Renal cortex interstitium (tissue), 11 donors: ENCODE measurements at regions not wholly inside any gene's neighbourhood (a gene's known extent, or its start where the extent isn't known, plus 50 kb on each side); places are given as distances from the start of the nearest gene placed in this dataset.
A peak's percentile ranks its signal among the peaks of the same experiment; 100 is the strongest.
"Not testable (repeated sequence)": the region's sequence is repeated elsewhere in the genome, so short reads cannot be mapped to it uniquely, and the experiment has no call there.

Experiments
- DNase-seq, 11 donors: peaks; one replicate each; pipeline ENCODE4 v3.0.0-alpha.2; 2013; ENCODE audit warnings: low read depth in 9 of 11, low spot score in 4 of 11; ENCODE audit errors: extremely low read depth in 1 of 11

DNA sequence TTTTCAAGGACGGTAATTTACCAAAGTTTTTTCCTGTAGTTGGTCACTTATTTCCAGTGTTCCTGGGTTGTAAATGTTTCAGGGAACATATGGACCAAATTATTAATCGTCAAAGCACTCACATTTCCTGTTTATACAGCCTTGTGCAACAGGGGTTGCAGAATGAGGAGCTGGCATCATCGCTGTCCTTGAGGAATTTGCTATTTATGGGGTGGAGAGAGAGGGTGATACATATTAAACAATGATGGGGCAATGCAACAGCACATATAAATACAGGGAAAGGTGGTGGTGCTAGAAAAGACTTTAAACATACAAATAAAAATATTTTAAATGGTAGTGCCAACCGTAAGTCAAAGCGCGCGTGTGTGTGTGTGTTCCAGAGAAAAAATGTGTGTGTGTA is 369.8 kb downstream of the NPHP4 start:
- no peak for DNase-seq

DNA sequence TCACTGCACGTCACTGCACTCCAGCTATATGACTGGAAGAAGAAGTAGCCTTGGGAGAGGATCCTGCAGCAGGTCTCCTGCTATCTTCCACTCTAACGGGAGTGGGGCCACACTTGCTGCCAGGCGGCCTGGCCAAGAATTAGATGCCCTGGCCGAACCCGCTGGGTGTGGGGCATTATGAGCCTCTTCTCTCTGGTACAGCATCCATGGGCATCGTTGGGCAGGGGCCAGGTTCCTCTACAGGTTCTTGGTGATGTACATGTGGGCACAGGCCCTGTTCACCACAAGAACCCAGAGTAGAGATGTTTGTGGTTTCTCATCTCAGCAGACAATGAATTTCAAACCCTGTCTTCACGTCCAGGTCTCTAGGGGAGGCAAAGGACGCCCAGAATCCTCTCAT is 370.5 kb downstream of the NPHP4 start:
- no peak for DNase-seq

DNA sequence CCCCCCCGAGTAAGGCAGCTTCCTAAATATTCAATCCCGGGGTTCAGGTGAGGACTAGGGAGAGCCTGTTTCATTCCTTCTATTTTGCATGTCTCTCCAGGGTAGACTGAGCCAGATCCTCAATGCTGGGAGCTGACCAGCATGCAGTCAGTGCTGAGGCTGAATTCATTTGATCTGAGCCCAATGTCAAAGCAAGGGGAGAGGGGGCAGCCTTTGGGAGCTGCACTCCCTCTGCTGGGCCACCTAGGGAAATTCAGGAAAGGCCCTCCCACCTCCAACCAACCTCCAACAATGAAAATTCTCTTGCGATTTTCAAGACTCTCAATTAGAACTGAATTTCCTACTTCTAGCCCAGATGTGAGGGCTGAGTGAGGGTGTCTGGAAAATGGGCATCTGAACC is 371.2 kb downstream of the NPHP4 start:
- DNase-seq = peak; percentile 28 to 63 (median 38)

- no peak for DNase-seq
These were observed 371.8 kb downstream of the NPHP4 start for GRCh38 chr1:5620418-5620817.

- DNase-seq = no peak
These were observed 372.8 kb downstream of the NPHP4 start for GRCh38 chr1:5619469-5619868.

GRCh38 chr1:5617546-5617945 is 374.7 kb downstream of the NPHP4 start:
- DNase-seq = no peak

DNA sequence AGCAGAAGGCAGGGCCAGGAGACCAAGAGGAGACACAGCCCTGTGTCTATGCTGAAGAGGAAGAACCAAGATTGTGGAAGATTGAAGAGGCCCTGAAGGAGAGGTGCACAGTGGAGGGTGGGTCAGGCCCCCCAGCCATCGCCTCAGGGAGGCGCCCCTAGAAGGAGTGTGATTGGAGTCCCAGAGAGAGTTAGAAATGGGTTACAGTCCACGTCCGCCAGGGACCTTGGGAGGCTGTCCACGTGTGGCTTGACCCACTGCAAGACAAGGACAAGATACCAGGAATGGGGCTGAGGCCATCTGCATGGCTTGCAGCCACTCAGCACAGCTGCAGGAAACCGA is 375.1 kb downstream of the NPHP4 start:
- DNase-seq = no peak

- no peak for DNase-seq
These were observed 375.7 kb downstream of the NPHP4 start for GRCh38 chr1:5616366-5617178.

DNA sequence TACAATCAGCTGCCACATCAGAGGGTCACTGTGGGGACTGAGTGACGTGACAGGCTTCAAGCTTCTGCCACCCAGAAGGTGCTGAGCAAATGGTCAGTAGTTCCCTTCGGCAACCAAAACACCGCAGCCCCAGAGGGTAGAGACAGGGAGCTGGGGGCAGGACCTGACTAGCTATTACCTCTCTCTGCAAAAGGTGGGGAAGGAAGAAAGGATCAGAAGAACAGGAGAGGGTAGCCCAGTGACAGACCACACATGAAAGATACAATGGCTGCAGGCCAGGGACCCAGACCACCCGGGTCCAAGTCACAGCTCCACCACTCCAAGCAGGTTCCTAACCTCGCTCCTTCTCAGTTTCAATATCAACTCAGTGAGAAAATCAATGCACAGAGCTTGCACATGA is 377.1 kb downstream of the NPHP4 start:
- no peak for DNase-seq

- DNase-seq = no peak
These were observed 378.3 kb downstream of the NPHP4 start for GRCh38 chr1:5613900-5614299.

DNA sequence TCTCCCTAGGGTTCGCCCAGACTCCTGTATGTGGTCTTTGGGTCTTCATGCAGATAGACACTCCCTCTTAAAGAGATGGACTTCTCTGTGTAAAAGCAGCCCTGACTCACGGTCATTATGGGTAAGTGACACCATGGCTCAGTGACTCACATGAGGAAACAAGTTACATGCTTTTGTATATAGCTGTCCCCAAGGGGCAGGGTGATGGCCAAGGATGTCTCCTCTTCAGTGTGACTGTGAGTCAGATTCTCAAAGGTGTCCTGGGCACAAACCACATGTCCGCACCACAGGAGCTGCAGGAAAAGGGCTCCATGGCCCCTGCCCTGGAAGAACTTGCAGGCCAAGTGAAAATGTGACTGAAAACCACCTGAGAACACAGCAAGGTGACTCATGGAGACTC is 380.4 kb downstream of the NPHP4 start:
- no peak for DNase-seq

GRCh38 chr1:5611431-5611830 is 380.8 kb downstream of the NPHP4 start:
- no peak for DNase-seq

DNA sequence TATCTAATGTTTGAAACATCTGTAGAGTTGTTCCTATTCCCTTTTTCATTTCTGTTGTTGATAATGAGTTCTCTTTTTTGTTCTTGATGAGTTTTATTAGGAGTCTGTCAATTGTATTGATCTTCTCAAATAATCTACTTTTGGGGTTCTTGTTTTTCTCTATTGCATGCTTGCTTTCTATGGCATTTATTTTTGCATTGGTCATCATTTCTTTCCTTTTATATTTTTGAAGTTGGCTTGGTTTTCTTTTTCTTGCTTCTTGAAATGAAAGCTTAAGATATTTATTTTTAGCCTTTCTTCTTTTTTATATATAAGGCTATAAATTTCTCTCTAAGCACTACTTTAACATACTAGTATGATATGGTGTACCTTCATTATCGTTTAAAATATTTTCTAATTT is 381.8 kb downstream of the NPHP4 start:
- DNase-seq = no peak

- DNase-seq = no peak
These were observed 388.7 kb downstream of the NPHP4 start for GRCh38 chr1:5603353-5604104.

DNA sequence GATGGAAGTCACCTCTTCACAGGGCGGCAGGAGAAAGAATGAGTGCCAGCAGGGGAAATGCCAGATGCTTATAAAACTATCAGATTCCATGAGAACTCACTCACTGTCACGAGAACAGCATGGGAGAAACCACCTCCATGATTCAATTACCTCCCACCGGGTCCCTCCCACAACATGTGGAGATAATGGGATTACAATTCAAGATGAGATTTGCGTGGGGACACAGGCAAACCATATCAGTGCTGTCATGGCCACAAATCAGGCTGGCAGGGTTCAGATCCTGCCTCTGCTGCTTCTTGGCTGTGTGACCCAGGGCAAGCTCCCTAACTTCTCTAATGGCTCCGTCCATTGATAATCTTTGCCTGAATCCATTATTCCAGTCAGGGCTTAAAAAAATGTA is 389.5 kb downstream of the NPHP4 start:
- DNase-seq = not testable (repeated sequence)

DNA sequence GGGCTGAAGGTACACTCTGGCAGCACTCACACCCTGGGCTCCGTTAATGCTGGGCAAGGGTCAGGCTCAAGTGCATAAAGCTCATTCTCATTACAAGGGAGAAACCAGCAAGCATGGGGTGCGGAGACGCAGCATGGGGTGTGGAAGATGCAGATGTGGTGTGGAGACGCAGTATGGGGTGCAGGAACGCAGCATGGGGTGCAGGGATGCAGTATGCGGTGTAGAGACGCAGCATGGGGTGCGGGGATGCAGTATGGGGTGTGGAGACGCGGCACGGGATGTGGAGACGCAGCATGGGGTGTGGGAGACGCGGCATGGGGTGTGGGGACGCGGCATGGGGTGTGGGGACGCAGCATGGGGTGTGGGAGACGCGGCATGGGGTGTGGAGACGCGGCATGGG is 390.7 kb downstream of the NPHP4 start:
- no peak for DNase-seq

GRCh38 chr1:5599541-5599940 is 392.7 kb downstream of the NPHP4 start:
- DNase-seq = no peak

GRCh38 chr1:5598824-5599395 is 393.3 kb downstream of the NPHP4 start:
- DNase-seq = no peak

DNA sequence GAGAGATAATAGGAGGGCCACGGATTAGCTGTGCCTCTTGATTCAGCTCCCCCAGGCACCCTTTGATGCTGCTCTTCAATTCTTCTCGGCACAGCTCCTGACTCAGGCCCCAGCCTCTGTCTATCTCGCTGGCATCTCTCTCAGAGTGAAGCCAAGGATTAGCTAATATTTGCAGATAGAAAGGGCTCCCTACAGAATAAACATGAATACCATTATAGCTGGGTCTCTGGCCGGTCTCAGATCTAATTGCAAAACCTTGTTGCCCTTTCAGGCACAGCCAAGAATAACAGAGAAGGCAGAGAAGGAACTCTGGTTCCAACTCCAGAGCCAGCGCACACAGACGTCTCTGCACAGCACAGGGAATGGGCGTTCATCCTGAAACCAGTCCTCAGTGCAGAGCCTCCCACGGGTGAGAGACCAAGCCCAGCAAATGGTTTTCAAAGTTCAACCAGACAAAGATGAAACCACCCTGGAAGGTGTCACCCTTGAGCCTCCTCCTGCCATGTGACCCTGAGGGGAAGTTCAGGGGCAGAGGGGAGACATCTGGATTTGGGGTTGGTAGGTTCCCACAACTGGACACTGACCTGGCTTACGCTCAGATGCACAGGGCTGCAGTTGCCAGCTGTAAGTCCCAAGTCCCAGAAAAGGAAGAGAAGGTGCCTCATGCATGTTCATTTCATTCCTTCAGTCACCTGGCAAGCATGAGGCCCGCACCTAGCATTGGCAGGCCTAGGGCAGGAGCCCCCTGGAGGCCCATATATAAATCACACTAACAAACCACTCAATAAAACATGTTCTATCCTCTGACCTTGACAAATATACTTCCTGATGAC is 394.0 kb downstream of the NPHP4 start:
- DNase-seq = peak in 1 of 11 donors; percentile 11
